ENCODE measurements at regions not wholly inside any gene's neighbourhood (a gene's known extent, or its start where the extent isn't known, plus 50 kb on each side); places are given as distances from the start of the nearest gene placed in this dataset.

DNA sequence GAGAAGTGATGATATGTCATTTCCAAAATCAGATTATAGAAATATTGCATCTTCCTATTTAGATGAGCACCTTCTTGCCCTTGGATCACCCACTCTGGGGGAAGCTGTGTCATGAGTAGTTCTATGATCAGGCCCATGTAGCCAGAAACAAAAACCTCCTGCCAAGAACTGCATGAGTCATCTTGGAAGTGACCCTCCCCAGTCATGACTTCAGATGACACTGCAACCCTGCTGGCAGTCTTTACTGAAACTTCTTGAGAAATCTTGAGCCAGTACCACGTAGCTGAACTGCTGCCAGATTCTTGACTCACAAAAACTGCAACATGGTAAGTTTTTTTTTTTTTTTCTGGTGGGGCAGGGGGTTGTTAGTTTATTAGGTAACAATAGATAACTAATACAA is 439.6 kb upstream of the PTGER4 start:
- Mint-ChIP-seq H3K9me3 (ENCODE audit: low read depth) (peaks cover 10% of the 10 kb centered on the region), H3K4me1 (ENCODE audit: low read depth) (no peaks in the 10 kb centered on the region), H3K27ac (ENCODE audit: unreplicated experiment) (no peak overlapping the region), H3K36me3 (ENCODE audit: low read depth) (no peaks in the 10 kb centered on the region), H3K4me3 (ENCODE audit: unreplicated experiment) (no peak overlapping the region), H3K27me3 (ENCODE audit: low read depth) (peaks cover 9% of the 10 kb centered on the region)
- TF ChIP-seq, protein P1, sequence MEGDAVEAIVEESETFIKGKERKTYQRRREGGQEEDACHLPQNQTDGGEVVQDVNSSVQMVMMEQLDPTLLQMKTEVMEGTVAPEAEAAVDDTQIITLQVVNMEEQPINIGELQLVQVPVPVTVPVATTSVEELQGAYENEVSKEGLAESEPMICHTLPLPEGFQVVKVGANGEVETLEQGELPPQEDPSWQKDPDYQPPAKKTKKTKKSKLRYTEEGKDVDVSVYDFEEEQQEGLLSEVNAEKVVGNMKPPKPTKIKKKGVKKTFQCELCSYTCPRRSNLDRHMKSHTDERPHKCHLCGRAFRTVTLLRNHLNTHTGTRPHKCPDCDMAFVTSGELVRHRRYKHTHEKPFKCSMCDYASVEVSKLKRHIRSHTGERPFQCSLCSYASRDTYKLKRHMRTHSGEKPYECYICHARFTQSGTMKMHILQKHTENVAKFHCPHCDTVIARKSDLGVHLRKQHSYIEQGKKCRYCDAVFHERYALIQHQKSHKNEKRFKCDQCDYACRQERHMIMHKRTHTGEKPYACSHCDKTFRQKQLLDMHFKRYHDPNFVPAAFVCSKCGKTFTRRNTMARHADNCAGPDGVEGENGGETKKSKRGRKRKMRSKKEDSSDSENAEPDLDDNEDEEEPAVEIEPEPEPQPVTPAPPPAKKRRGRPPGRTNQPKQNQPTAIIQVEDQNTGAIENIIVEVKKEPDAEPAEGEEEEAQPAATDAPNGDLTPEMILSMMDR (IDR thresholded peaks at IDR 0.05), result no peak
- no peak for DNase-seq (ENCODE audit: low spot score)

DNA sequence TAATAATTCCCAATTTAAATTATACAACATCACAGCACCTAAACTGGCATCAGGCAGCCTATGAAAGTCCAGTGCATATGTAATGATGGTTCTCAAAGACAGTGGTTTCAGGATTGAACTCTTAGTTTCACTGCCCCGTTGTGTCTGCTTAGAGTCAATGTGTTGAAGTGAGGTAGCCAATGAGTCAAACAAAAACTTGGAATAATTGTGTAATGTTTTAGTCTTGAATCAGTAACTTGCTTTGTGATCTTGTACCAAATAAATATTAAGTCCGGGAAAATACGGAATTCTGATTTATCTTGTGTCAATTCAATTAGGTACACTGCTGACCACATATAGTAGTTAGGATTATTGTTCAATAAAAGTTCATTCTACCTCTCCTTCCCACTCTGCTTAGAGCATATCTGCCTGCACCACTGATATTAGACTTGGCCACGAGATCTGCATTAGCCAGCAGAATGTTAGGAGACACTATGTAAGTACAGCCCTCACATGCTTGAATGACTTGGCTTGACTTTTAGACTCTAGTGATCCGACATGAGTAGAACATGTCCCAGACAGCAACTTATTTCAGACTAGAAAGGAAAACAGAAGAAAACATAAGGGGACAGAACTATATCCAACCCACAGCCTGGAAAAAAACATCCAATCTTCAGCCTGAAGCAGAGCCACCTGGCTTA is 441.5 kb upstream of the PTGER4 start:
- Mint-ChIP-seq H3K27ac (ENCODE audit: unreplicated experiment) (no peak overlapping the region), H3K27me3 (ENCODE audit: low read depth) (peaks cover 6% of the 10 kb centered on the region), H3K4me1 (ENCODE audit: low read depth) (no peaks in the 10 kb centered on the region), H3K9me3 (ENCODE audit: low read depth) (peaks cover 10% of the 10 kb centered on the region), H3K36me3 (ENCODE audit: low read depth) (no peaks in the 10 kb centered on the region), H3K4me3 (ENCODE audit: unreplicated experiment) (no peak overlapping the region)
- TF ChIP-seq, protein P1 (IDR thresholded peaks at IDR 0.05), result no peak
- no peak for DNase-seq (ENCODE audit: low spot score)

DNA sequence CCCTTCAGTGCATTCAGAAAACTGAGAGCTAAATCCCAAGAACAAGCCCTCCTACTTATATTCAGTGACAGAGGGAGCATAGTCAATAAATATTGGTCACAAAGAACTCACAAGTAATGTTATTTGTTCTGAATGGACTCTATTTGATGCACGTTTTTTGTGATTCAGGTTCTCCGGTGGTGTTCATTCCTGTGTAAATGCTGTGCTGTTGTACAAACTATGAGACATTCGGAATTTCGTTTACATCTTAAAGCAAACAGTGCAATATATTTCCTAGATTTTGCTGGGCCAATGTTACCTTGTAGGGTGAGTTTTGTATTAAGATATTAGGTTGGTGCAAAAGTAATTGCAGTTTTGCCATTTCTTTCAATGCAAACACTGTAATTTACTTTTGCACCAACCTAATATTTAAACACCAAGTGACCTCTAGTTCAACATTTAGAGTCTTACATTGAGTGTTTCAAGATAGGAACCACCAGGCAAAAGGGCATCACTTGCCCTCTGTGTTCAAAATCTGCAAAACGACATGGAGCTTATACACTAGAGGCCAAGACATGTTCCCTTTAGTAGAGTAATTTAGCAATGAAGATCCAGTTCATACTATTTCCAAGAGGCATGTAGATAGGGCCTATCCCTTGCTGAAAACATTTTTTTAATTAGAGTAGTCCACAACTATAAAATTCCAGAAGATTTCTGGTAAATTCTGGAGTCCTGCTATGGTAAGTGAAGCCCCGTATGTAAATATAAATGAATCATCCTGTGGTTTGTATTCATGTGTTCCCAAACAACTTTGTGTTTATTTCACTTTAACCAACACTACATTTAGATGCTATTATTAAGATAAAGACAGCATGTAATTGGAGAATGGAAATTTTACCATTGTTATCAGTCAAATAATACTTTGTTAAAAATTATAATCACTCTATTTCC is 444.0 kb upstream of the PTGER4 start:
- Mint-ChIP-seq H3K9me3 (ENCODE audit: low read depth) (peaks cover 7% of the 10 kb centered on the region), H3K36me3 (ENCODE audit: low read depth) (no peaks in the 10 kb centered on the region), H3K4me1 (ENCODE audit: low read depth) (peaks cover 3% of the 10 kb centered on the region), H3K27me3 (ENCODE audit: low read depth) (peaks cover 2% of the 10 kb centered on the region), H3K4me3 (ENCODE audit: unreplicated experiment) (no peak overlapping the region), H3K27ac (ENCODE audit: unreplicated experiment) (no peak overlapping the region)
- TF ChIP-seq, protein P1 (IDR thresholded peaks at IDR 0.05), result no peak
- DNase-seq (ENCODE audit: low spot score), result no peak

DNA sequence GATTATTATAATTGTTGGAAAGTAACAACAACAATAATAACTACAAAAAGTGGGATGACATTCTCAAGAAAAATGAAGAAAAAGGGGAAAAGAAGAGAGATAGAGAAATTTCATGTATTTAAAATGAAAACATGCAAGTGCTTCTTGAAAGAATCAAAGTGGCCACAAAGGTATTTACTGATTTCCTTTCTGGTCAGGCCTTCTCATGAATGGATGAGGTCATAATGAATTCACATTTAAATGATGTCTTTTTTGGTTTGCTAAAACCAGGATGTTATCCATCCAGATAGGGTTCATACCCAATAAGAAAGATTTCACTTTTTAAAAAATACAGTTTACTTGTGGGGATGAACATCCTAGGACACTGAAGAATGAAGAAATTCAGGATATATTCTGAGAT is 446.4 kb upstream of the PTGER4 start:
- Mint-ChIP-seq H3K27ac (ENCODE audit: unreplicated experiment) (no peak overlapping the region), H3K4me1 (ENCODE audit: low read depth) (peaks cover 8% of the 10 kb centered on the region), H3K4me3 (ENCODE audit: unreplicated experiment) (no peak overlapping the region), H3K36me3 (ENCODE audit: low read depth) (no peaks in the 10 kb centered on the region), H3K9me3 (ENCODE audit: low read depth) (no peaks in the 10 kb centered on the region), H3K27me3 (ENCODE audit: low read depth) (peaks cover 1% of the 10 kb centered on the region)
- TF ChIP-seq, protein P1 (IDR thresholded peaks at IDR 0.05), result no peak
- DNase-seq (ENCODE audit: low spot score), result no peak

DNA sequence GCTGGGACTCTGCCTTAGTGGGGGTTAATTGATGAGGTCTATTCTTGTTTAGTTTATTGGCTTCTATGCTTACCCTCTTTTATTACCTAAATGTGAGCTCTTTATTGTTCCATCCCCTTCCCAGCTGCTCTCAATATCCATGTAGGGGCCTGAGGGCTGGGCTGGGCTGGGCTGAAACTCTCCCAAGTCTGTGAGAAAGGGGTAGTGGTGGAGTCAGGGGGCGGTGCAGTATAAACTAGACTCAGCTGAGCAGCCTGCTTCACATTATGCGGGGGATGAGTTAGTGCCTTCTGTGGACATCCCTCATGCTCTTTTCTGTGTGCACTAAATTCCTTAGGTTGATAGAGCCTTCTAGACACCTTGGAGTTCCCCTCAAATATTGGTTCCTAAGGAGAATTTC is 451.8 kb upstream of the PTGER4 start:
- TF ChIP-seq, protein P1 (IDR thresholded peaks at IDR 0.05), result no peak
- peaks cover 8% of the 10 kb centered on the region for H3K4me1 Mint-ChIP-seq (ENCODE audit: low read depth)
- no peaks in the 10 kb centered on the region for H3K36me3 Mint-ChIP-seq (ENCODE audit: low read depth)
- H3K27me3 Mint-ChIP-seq (ENCODE audit: low read depth), result peaks cover 3% of the 10 kb centered on the region
- no peak overlapping the region for H3K4me3 Mint-ChIP-seq (ENCODE audit: unreplicated experiment)
- H3K9me3 Mint-ChIP-seq (ENCODE audit: low read depth), result no peaks in the 10 kb centered on the region
- H3K27ac Mint-ChIP-seq (ENCODE audit: unreplicated experiment), result no peak overlapping the region
- DNase-seq (ENCODE audit: low spot score), result no peak
